HepG2 (cell line): ENCODE measurements at regions not wholly inside any gene's neighbourhood (a gene's known extent, or its start where the extent isn't known, plus 50 kb on each side); places are given as distances from the start of the nearest gene placed in this dataset.
A peak's percentile ranks its signal among the peaks of the same experiment; 100 is the strongest.

ENCODE experiments used
- ARID3A ChIP-seq: IDR thresholded peaks from 2 replicates; pipeline ENCODE4 v1.6.1; 2012; ENCODE audit warnings: low read depth, low read length, improper control_type of control experiment
- ATF4 ChIP-seq, 2 experiments: fragments of 450-650 bp in 1 of 2; sonication (generic) in 1 of 2; formaldehyde crosslinking; IDR thresholded peaks; 2 replicates each; pipeline versions ENCODE4 v1.5.0 to v1.8.0; 2020 to 2022; ENCODE audit warnings: mild to moderate bottlenecking in 1 of 2, missing genetic modification reagents in 1 of 2
- FOXO4 ChIP-seq: sonication (generic); formaldehyde crosslinking; conservative IDR thresholded peaks from 2 replicates; pipeline ENCODE4 v1.8.1; 2023; ENCODE audit warnings: missing genetic modification reagents
- FOXP1 ChIP-seq, 2 experiments: fragments of 450-650 bp in 1 of 2; IDR thresholded peaks; 2 replicates each; pipeline ENCODE4 v1.6.1; 2017 to 2018; ENCODE audit warnings: antibody characterized with exemption in 1 of 2
- GATAD2A ChIP-seq: IDR thresholded peaks from 2 replicates; pipeline ENCODE4 v1.6.1; 2016
- HIC2 ChIP-seq: sonication (generic); formaldehyde crosslinking; IDR thresholded peaks from 2 replicates; pipeline ENCODE4 v1.9.0; 2022; ENCODE audit warnings: low read depth, missing genetic modification reagents
- HMG20A ChIP-seq: IDR thresholded peaks from 2 replicates; pipeline ENCODE4 v1.6.1; 2016; ENCODE audit warnings: borderline replicate concordance
- KLF16 ChIP-seq, 2 experiments: sonication (generic) in 1 of 2; formaldehyde crosslinking in 1 of 2; IDR thresholded peaks; 2 replicates each; pipeline versions ENCODE4 v1.6.1 to v1.8.0; 2016 to 2023; ENCODE audit warnings: missing genetic modification reagents in 2 of 2, missing compliant biosample characterization in 1 of 2
- NR2F1 ChIP-seq, 2 experiments: fragments of 450-650 bp in 1 of 2; formaldehyde crosslinking in 1 of 2; IDR thresholded peaks; 2 replicates each; pipeline versions ENCODE4 v1.5.0 to v1.6.1; 2016 to 2020; ENCODE audit warnings: mild to moderate bottlenecking in 1 of 2, missing compliant biosample characterization in 1 of 2, missing genetic modification reagents in 1 of 2, moderate library complexity in 1 of 2
- ZNF616 ChIP-seq: sonication (generic); formaldehyde crosslinking; IDR thresholded peaks from 2 replicates; pipeline ENCODE4 v1.5.0; 2020; ENCODE audit warnings: low read depth, mild to moderate bottlenecking, missing genetic modification reagents
- ZNF7 ChIP-seq: IDR thresholded peaks from 2 replicates; pipeline ENCODE4 v1.6.1; 2016; ENCODE audit warnings: missing biosample characterization, missing genetic modification reagents
- ZNF740 ChIP-seq: sonication (generic); formaldehyde crosslinking; IDR thresholded peaks from 2 replicates; pipeline ENCODE4 v1.4.0; 2020; ENCODE audit warnings: missing genetic modification reagents
- TF ChIP-seq, protein P1 (sequence below): sonication (generic); formaldehyde crosslinking; IDR thresholded peaks from 2 replicates; pipeline ENCODE4 v1.4.0; 2020; ENCODE audit warnings: missing genetic modification reagents
- TF ChIP-seq, protein P2 (sequence below): sonication (generic); formaldehyde crosslinking; IDR thresholded peaks from 2 replicates; pipeline ENCODE4 v1.4.0; 2020; ENCODE audit warnings: mild to moderate bottlenecking, low read depth, missing genetic modification reagents
- TF ChIP-seq, protein P3 (sequence below): sonication (generic); formaldehyde crosslinking; IDR thresholded peaks from 2 replicates; pipeline ENCODE4 v1.8.1; 2023; ENCODE audit warnings: mild to moderate bottlenecking, missing genetic modification reagents

DNA sequence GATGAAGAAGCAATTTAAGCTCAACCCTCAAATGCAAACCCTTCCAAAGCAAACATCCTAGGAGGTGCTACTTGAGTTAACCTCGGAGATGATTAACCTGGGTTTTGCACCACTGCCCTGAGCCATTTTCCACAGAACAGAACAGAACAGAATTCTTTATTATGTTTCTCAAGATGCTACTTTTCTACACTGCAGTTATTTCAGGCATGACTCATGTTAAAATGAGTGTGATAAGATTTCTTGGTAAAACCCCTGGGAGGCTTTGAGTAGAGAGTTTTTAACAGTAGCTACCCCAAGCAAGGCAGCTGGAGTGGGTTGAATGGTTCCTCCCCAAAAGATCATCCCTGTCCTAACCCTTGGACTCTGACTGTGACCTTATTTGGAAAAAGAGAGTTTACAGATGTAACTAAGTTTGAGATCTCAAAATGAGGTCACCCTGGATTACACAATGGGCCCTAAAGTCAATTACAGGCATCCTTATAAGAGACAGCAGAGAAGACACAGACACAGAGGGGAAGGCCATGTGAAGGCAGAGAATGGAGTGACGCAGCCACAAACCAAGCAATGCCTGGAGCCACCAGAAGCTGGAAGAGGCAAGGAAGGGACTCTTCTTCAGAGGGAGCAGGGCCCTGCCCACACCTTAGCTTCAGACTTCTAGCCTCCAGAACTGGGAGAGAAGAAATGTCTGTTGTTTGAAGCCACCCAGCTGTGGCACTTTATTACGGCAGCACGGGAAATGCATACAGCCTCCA, 153.4 kb downstream of the ETS2 start (continued):
- TF ChIP-seq ZNF7 (CRISPR knock-in tag) (no peak), ZNF740 (CRISPR knock-in tag) (no peak), HMG20A (CRISPR knock-in tag) (peak; percentile 39; the same call in 1 of the 2 replicates), ARID3A (no peak), GATAD2A (CRISPR knock-in tag) (0 out of 2 replicates have a peak, but pooled peaks have one; percentile 43), FOXP1 (IDR thresholded peaks at IDR 0.05) (no peak), FOXP1 (CRISPR knock-in tag; IDR thresholded peaks at IDR 0.05) (peak; percentile 50), NR2F1 (CRISPR knock-in tag; IDR thresholded peaks at IDR 0.05) (0 out of 4 replicates have a peak, but pooled peaks of 1 of the 2 experiments have one; percentile 16), ZNF616 (no peak), FOXO4 (CRISPR knock-in tag) (no peak), KLF16 (CRISPR knock-in tag; IDR thresholded peaks at IDR 0.05) (no peak), ATF4 (CRISPR knock-in tag; IDR thresholded peaks at IDR 0.05) (no peak), HIC2 (no peak)
- TF ChIP-seq, protein P1, sequence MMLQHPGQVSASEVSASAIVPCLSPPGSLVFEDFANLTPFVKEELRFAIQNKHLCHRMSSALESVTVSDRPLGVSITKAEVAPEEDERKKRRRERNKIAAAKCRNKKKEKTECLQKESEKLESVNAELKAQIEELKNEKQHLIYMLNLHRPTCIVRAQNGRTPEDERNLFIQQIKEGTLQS (CRISPR knock-in tag), result peak; percentile 78
- TF ChIP-seq, protein P2, sequence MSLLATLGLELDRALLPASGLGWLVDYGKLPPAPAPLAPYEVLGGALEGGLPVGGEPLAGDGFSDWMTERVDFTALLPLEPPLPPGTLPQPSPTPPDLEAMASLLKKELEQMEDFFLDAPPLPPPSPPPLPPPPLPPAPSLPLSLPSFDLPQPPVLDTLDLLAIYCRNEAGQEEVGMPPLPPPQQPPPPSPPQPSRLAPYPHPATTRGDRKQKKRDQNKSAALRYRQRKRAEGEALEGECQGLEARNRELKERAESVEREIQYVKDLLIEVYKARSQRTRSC (CRISPR knock-in tag), result no peak
- TF ChIP-seq, protein P3, sequence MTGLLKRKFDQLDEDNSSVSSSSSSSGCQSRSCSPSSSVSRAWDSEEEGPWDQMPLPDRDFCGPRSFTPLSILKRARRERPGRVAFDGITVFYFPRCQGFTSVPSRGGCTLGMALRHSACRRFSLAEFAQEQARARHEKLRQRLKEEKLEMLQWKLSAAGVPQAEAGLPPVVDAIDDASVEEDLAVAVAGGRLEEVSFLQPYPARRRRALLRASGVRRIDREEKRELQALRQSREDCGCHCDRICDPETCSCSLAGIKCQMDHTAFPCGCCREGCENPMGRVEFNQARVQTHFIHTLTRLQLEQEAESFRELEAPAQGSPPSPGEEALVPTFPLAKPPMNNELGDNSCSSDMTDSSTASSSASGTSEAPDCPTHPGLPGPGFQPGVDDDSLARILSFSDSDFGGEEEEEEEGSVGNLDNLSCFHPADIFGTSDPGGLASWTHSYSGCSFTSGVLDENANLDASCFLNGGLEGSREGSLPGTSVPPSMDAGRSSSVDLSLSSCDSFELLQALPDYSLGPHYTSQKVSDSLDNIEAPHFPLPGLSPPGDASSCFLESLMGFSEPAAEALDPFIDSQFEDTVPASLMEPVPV (CRISPR knock-in tag), result no peak
